GM18498 (cell line): ENCODE measurements at regions not wholly inside any gene's neighbourhood (a gene's known extent, or its start where the extent isn't known, plus 50 kb on each side); places are given as distances from the start of the nearest gene placed in this dataset.

Source experiments
- ATAC-seq: cut with Tn5 transposase; IDR thresholded peaks from one replicate; pipeline ENCODE4 v1.9.1; 2021; ENCODE audit warnings: mild to moderate bottlenecking, moderate library complexity; ENCODE audit not compliant: unreplicated experiment

- no peak for ATAC-seq
Measured at GRCh38 chr13:40398065-40398464, 268.4 kb downstream of the FOXO1 start.

DNA sequence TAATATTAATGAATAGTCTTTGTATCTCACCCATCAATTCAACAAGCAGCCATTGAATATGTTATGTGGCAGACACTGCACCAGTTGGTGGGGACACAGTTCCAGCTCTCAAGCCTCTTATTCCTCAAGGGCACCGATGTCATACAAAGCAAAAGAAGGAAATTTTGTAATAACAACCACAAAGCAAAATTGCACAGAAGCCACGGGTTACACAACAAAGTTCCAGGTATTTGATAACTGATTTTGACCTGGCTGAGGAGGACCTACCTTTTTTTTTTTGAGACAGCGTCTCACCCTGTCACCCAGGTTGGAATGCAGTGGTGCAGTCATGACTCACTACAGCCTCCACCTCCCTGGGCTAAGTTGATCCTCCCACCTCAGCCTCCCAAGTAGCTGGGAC, 266.7 kb downstream of the FOXO1 start:
- no peak for ATAC-seq

- peak; percentile 95 for ATAC-seq
Measured at GRCh38 chr13:40401911-40402776, 264.3 kb downstream of the FOXO1 start.

DNA sequence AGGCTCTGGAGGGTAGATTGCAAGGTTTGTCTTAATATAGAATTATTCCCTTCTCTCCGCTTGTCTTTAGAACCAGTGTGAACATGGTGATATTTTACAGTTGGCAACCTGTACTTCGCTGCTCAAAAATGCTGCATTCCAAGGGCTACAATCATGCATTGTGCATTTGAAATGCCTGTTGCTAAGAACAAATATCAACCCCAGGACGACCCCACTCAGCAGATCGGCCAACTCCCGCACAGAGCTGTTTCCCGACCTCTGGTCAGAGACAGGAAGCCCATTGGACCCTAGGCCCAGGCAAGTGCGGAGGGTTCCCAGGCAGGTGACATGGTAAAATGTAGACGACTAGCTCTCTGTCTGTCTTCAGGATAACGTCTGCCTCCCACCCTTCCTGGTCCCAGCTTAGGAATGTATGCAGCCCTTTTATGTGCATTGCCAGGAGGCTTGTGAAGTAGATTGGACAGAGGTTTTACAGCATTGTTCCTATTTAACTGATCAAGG, 263.5 kb downstream of the FOXO1 start:
- ATAC-seq, result no peak

- ATAC-seq, result no peak
Measured at GRCh38 chr13:40403509-40404241, 262.8 kb downstream of the FOXO1 start.

- ATAC-seq, result no peak
Measured at GRCh38 chr13:40404407-40404806, 262.0 kb downstream of the FOXO1 start.

- no peak for ATAC-seq
Measured at GRCh38 chr13:40404967-40405716, 261.3 kb downstream of the FOXO1 start.

GRCh38 chr13:40406405-40407120, 259.9 kb downstream of the FOXO1 start:
- ATAC-seq, result no peak

DNA sequence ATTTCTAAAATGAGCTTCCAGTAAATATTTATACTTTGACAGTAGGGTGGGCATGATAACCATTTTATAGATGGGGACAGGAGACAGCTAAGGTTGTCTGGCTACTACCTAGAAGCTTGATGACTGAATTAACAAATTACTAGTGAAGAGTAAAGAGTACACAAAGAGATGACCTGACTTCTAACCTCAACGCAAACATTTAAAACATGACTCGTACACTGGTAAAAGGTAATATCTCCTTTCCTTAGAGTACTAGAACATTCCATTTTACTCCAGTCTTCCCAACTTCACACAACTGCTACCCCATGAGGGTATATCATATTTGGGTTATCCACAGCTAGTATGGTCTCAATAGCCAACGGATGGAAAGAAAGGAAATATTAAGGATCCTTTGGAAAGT, 258.9 kb downstream of the FOXO1 start:
- ATAC-seq, result no peak

DNA sequence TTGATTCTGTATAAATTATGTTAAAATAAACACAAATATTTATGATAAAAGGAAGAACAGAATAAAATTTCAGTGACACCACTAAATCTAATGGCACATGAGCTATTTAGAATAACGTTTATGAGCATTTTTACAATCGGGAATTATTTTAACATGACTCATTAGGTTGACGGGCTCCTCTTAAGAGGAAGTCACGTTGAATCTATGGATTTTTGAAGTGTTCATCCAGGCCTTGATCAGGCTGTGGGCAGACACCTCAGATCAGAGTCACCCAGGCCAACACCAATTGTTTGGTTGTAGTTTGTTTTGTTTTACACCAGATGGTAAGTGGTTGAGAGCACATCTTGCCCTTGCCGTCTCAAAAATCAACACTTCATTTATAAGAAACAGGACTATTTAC, 257.8 kb downstream of the FOXO1 start:
- no peak for ATAC-seq

GRCh38 chr13:40409278-40409677, 257.2 kb downstream of the FOXO1 start:
- no peak for ATAC-seq

GRCh38 chr13:40410315-40410714, 256.1 kb downstream of the FOXO1 start:
- no peak for ATAC-seq

- ATAC-seq, result no peak
Measured at GRCh38 chr13:40420160-40420740, 246.2 kb downstream of the FOXO1 start.

- no peak for ATAC-seq
Measured at GRCh38 chr13:40422588-40423235, 243.7 kb downstream of the FOXO1 start.

DNA sequence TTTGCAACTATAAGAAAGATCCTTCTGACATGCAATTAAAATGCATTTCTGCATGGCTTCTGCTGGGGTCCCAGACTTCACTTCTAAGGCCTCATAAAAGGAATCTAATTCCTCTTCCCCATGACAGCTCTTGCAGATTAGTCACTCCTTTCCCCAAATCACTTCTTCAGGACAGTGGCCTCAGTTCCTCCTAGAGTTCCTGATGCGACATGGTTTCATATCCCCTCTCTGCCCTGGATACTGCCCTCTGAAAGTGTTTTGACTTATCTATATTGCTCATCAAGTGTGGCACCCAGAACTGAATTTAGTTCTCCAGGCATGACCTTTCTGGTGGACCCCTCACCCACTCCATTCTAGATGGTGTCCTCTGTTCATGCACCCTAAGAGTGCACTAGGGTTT, 238.1 kb downstream of the FOXO1 start:
- ATAC-seq, result no peak

DNA sequence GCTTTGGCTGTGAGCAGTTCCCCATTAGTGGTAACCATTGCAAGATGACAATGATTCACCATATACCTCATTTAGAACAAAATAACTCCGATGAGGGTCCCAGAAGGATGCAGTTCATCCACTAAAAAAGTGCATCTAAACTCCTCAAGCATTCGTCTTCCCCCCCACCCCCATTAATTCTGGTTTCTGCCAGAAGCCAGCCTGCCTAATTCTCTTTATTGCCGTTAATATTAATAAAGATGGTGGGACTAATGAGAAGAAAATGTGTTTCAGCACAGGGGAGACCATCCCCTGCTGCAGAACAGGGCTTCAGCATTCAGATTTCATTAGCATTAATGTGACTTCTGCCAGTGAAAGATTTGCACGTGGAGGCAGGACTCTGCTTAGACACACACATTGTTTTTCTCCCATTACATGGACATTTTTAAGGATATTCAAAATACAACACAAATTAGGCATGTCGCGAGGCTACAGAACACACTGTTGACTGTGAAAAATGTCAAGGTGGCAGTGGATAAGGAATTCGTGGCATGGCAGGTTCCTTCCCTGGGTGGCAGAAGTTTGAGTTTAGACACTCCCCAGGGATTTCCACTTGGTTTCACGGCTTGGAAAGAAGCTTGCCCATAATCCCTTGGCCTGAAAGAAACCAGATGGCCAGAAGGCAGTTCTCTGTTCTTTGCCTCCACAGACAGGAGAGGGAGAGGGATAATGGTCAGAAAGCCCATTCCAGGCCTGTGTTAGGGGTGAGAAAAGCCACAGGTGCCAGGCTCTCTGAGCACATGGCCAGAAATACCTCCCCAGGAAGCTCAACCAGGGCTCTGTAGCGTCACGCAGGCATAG, 236.5 kb downstream of the FOXO1 start:
- ATAC-seq, result no peak

GRCh38 chr13:40432018-40432978, 234.1 kb downstream of the FOXO1 start:
- no peak for ATAC-seq

- no peak for ATAC-seq
Measured at GRCh38 chr13:40433001-40433400, 233.4 kb downstream of the FOXO1 start.
